Stimulated activated CD8-positive, alpha-beta memory T cell treated with anti-CD3 and anti-CD28 coated beads, Interleukin-12 subunit alpha, Interleukin-12 subunit beta, amount 100 ng/mL, for 24 hours (primary cell): ENCODE measurements at regions not wholly inside any gene's neighbourhood (a gene's known extent, or its start where the extent isn't known, plus 50 kb on each side); places are given as distances from the start of the nearest gene placed in this dataset.

Source experiments
- DNase-seq: peaks from one replicate; pipeline ENCODE4 v3.0.0-alpha.2; 2020; ENCODE audit errors: extremely low read depth

GRCh38 chr4:179582164-179582905 lies 2140.1 kb upstream of the AGA start:
- DNase-seq, result no peak

GRCh38 chr4:179583221-179583620 lies 2141.0 kb upstream of the AGA start:
- DNase-seq, result no peak

GRCh38 chr4:179584101-179584500 lies 2141.9 kb upstream of the AGA start:
- DNase-seq, result no peak

- DNase-seq, result no peak
These were observed 2143.5 kb upstream of the AGA start for GRCh38 chr4:179585761-179586160.

GRCh38 chr4:179586460-179586859 lies 2144.2 kb upstream of the AGA start:
- DNase-seq, result no peak

- DNase-seq, result no peak
These were observed 2153.6 kb upstream of the AGA start for GRCh38 chr4:179595671-179596410.

- DNase-seq, result no peak
These were observed 2154.4 kb upstream of the AGA start for GRCh38 chr4:179596621-179597020.

GRCh38 chr4:179597301-179597700 lies 2155.1 kb upstream of the AGA start:
- no peak for DNase-seq

- DNase-seq, result no peak
These were observed 2159.4 kb upstream of the AGA start for GRCh38 chr4:179601671-179602070.

- no peak for DNase-seq
These were observed 2163.0 kb upstream of the AGA start for GRCh38 chr4:179605196-179605595.

- no peak for DNase-seq
These were observed 2164.8 kb upstream of the AGA start for GRCh38 chr4:179607003-179607402.

- DNase-seq, result no peak
These were observed 2173.5 kb upstream of the AGA start for GRCh38 chr4:179615704-179616103.

- no peak for DNase-seq
These were observed 2176.7 kb upstream of the AGA start for GRCh38 chr4:179618966-179619365.

- DNase-seq, result no peak
These were observed 2182.5 kb upstream of the AGA start for GRCh38 chr4:179624768-179625181.

GRCh38 chr4:179625406-179625805 lies 2183.2 kb upstream of the AGA start:
- DNase-seq, result no peak

- DNase-seq, result no peak
These were observed 2184.4 kb upstream of the AGA start for GRCh38 chr4:179626687-179627086.

- DNase-seq, result no peak
These were observed 2189.1 kb upstream of the AGA start for GRCh38 chr4:179631321-179631720.

- DNase-seq, result no peak
These were observed 2192.6 kb upstream of the AGA start for GRCh38 chr4:179634862-179635261.

- DNase-seq, result no peak
These were observed 2220.3 kb upstream of the AGA start for GRCh38 chr4:179662522-179662921.

- DNase-seq, result no peak
These were observed 2221.6 kb upstream of the AGA start for GRCh38 chr4:179663641-179664429.

GRCh38 chr4:179664430-179665027 lies 2222.3 kb upstream of the AGA start:
- no peak for DNase-seq

GRCh38 chr4:179666226-179666625 lies 2224.0 kb upstream of the AGA start:
- no peak for DNase-seq
